Natural killer cell (primary cell): ENCODE measurements at regions not wholly inside any gene's neighbourhood (a gene's known extent, or its start where the extent isn't known, plus 50 kb on each side); places are given as distances from the start of the nearest gene placed in this dataset.
"Not testable (repeated sequence)": the region's sequence is repeated elsewhere in the genome, so short reads cannot be mapped to it uniquely, and the experiment has no call there.

ENCODE experiments used
- ATAC-seq, 3 donors: fragments of 150-1000 bp in 2 of 3; fragments of 200-7000 bp in 1 of 3; cut with Tn5 transposase; 1 replicate in 1 of 3; 2 replicates in 2 of 3; pipeline ENCODE4 v1.10.0; 2021; ENCODE audit warnings: mild to moderate bottlenecking in 2 of 3, moderate library complexity in 2 of 3
- DNase-seq, 2 donors: peaks; one replicate each; pipeline versions ENCODE4 v3.0.0 to v3.0.0-alpha.2; 2013 to 2021; ENCODE audit warnings: mixed read lengths in 1 of 2
- H3K27ac ChIP-seq: one replicate; pipeline ENCODE4 v1.5.1; 2013; ENCODE audit warnings: mild to moderate bottlenecking, low read length
- H3K27me3 ChIP-seq: one replicate; pipeline ENCODE4 v1.6.1; 2013; ENCODE audit warnings: low read length; ENCODE audit not compliant: control insufficient read depth, insufficient read depth
- H3K36me3 ChIP-seq: one replicate; pipeline ENCODE4 v1.6.1; 2013; ENCODE audit warnings: low read length; ENCODE audit not compliant: control insufficient read depth, insufficient read depth
- H3K4me1 ChIP-seq: one replicate; pipeline ENCODE4 v1.6.1; 2013; ENCODE audit warnings: low read length; ENCODE audit not compliant: control insufficient read depth, insufficient read depth
- H3K4me3 ChIP-seq: one replicate; pipeline ENCODE4 v1.5.1; 2013; ENCODE audit warnings: low read length
- H3K9me3 ChIP-seq: one replicate; pipeline ENCODE4 v1.6.1; 2013; ENCODE audit warnings: low read length; ENCODE audit not compliant: control insufficient read depth, insufficient read depth
- H3K27ac Mint-ChIP-seq, 2 donors: one replicate each; pipeline ENCODE4 v1.8.0; 2022; ENCODE audit warnings: mild to moderate bottlenecking in 2 of 2, mixed read lengths in 2 of 2, moderate library complexity in 1 of 2
- H3K27me3 Mint-ChIP-seq, 2 donors: one replicate each; pipeline ENCODE4 v1.8.0; 2022; ENCODE audit warnings: low read depth in 2 of 2, mixed read lengths in 2 of 2
- H3K36me3 Mint-ChIP-seq: one replicate; pipeline ENCODE4 v1.8.0; 2022; ENCODE audit warnings: mixed read lengths
- H3K4me1 Mint-ChIP-seq, 2 donors: one replicate each; pipeline ENCODE4 v1.8.0; 2022; ENCODE audit warnings: mixed read lengths in 2 of 2
- H3K4me3 Mint-ChIP-seq: one replicate; pipeline ENCODE4 v1.8.0; 2022; ENCODE audit warnings: mild to moderate bottlenecking, moderate library complexity, mixed read lengths
- H3K9me3 Mint-ChIP-seq, 2 donors: one replicate each; pipeline ENCODE4 v1.8.0; 2022; ENCODE audit warnings: mixed read lengths in 2 of 2
- WGBS: methylation state at CpG from one replicate; pipeline ENCODE4 v1.1.7; 2013; ENCODE audit warnings: missing lambda C conversion rate; ENCODE audit not compliant: insufficient coverage; 5-methylcytosine and 5-hydroxymethylcytosine counted together
- intact Hi-C: fragments of 100-400 bp; cut with micrococcal nuclease; formaldehyde crosslinking; loops from one replicate; pipeline ENCODE4 v1.14.2; 2022
- TF ChIP-seq, protein P1 (sequence below): fragments of 200-600 bp; IDR thresholded peaks from one replicate; pipeline ENCODE4 v1.8.0; 2022; ENCODE audit warnings: antibody characterized with exemption

- peaks cover 11% of the 10 kb centered on the region for H3K4me1 ChIP-seq
- peak overlapping the region; percentile 21 to 100 for H3K27ac Mint-ChIP-seq
- H3K27me3 Mint-ChIP-seq = no peaks in the 10 kb centered on the region
- H3K36me3 ChIP-seq = no peaks in the 10 kb centered on the region
- no peaks in the 10 kb centered on the region for H3K9me3 ChIP-seq
- TF ChIP-seq, protein P1, sequence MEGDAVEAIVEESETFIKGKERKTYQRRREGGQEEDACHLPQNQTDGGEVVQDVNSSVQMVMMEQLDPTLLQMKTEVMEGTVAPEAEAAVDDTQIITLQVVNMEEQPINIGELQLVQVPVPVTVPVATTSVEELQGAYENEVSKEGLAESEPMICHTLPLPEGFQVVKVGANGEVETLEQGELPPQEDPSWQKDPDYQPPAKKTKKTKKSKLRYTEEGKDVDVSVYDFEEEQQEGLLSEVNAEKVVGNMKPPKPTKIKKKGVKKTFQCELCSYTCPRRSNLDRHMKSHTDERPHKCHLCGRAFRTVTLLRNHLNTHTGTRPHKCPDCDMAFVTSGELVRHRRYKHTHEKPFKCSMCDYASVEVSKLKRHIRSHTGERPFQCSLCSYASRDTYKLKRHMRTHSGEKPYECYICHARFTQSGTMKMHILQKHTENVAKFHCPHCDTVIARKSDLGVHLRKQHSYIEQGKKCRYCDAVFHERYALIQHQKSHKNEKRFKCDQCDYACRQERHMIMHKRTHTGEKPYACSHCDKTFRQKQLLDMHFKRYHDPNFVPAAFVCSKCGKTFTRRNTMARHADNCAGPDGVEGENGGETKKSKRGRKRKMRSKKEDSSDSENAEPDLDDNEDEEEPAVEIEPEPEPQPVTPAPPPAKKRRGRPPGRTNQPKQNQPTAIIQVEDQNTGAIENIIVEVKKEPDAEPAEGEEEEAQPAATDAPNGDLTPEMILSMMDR = no peak
- ATAC-seq (no peak), DNase-seq (no peak)
- peaks cover 12 to 50% of the 10 kb centered on the region in 2 donors for H3K4me1 Mint-ChIP-seq
- 94% methylated on average over 1 of the region's 1 CpG for WGBS
- intact Hi-C loops = loop anchor here (10.0 kb wide), 1 partner anchor 48 kb away; no protein-coding TSS in a partner anchor
- H3K27ac ChIP-seq = no peak overlapping the region
- H3K36me3 Mint-ChIP-seq = no peaks in the 10 kb centered on the region
- H3K4me3 ChIP-seq = no peak overlapping the region
- H3K27me3 ChIP-seq = no peaks in the 10 kb centered on the region
- H3K9me3 Mint-ChIP-seq = no peaks in the 10 kb centered on the region
- peak overlapping the region; percentile 2 for H3K4me3 Mint-ChIP-seq
Measured at GRCh38 chr1:148386617-148387016, 96.5 kb downstream of the PPIAL4G start.

DNA sequence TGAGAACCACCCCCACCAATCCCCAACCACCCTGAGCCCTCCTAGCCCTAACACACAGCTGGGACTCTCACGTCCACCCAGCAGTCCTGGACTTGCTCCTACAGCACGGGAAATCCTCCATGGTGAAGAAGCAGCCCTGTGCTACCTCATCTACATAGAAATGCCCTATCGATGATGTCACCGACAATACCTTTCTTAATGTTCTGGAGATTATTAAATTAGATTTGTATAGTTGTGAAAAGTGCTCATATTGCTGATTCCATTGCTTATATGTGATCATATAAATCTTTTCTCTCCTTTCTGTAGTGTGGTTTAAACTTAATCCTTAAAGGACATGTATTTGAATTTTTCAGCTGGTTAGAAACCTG lies 97.1 kb downstream of the PPIAL4G start:
- H3K4me1 ChIP-seq = peaks cover 11% of the 10 kb centered on the region
- H3K4me3 Mint-ChIP-seq, H3K27ac ChIP-seq, H3K9me3 ChIP-seq, H3K36me3 Mint-ChIP-seq, H3K27me3 ChIP-seq, H3K9me3 Mint-ChIP-seq, H3K4me3 ChIP-seq, H3K27me3 Mint-ChIP-seq, H3K36me3 ChIP-seq, DNase-seq, ATAC-seq: not testable (repeated sequence)
- Mint-ChIP-seq H3K4me1 (peaks cover 12 to 50% of the 10 kb centered on the region in 2 donors), H3K27ac (peak overlapping the region; percentile 21 to 100)
- WGBS = 96% methylated on average over 2 of the region's 4 CpGs
- intact Hi-C loops = loop anchor here (10.0 kb wide), 1 partner anchor 49 kb away; no protein-coding TSS in a partner anchor

DNA sequence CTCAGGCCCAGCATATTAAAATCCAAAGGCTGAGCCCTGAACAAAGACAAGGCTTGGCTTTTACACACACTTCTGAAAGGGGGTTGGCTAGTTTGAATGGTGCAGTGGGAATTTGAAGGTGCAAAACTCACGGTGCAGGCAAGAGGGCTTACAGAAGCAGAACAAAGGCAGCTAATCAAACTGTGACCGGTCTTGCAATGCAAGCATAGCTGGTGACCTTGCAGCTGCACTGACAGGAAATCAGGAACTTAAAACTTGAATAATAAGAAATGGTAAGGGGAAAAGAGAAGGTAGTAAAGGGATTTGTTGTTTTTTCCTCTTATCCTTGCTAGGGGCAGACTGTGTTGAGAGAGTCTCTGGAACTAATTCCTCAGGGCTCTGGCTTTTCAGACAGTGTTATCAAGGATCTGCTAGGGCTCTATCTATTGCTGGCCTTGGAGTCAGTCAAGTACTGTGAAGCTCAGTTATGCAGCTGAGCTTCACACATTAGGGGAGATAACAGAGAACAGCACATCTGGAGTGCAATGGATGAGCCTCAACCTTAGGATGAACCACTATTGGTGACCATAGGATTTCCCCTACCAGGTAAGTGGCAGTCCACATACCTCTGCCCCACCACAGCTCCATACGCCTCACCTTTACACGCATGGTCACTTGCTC lies 97.6 kb downstream of the PPIAL4G start:
- DNase-seq (no peak), ATAC-seq (no peak)
- H3K9me3 ChIP-seq = no peaks in the 10 kb centered on the region
- no peak overlapping the region for H3K4me3 Mint-ChIP-seq
- H3K27ac Mint-ChIP-seq = peak overlapping the region; percentile 12 to 100
- intact Hi-C loops = loop anchor here (10.0 kb wide), 1 partner anchor 49 kb away; no protein-coding TSS in a partner anchor
- peaks cover 12 to 50% of the 10 kb centered on the region in 2 donors for H3K4me1 Mint-ChIP-seq
- WGBS = 73% methylated on average over 4 of the region's 4 CpGs
- H3K4me3 ChIP-seq = no peak overlapping the region
- peaks cover 11% of the 10 kb centered on the region for H3K4me1 ChIP-seq
- no peaks in the 10 kb centered on the region for H3K36me3 Mint-ChIP-seq
- H3K27me3 ChIP-seq = no peaks in the 10 kb centered on the region
- H3K27ac ChIP-seq = no peak overlapping the region
- no peaks in the 10 kb centered on the region for H3K9me3 Mint-ChIP-seq
- H3K27me3 Mint-ChIP-seq = no peaks in the 10 kb centered on the region
- TF ChIP-seq, protein P1 = no peak
- no peaks in the 10 kb centered on the region for H3K36me3 ChIP-seq

DNA sequence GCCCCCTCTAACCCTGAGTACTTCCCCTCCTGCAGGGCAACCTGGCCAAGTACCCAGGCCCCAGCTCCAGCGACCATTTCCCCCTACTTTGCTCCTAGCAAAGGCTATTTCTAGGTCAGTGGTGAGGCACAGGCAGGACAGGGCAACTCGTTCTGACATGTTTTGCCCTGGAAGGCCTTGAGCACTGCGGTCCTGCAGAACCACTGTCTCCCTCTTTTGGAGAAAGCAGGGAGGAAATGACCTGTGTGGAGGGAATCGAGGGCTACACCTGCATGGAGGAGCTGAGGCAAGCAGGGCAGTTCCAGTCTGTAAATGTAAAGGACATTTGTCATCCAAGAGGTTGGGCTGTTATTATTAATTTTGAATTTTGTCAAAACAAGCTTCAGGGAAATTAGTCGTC lies 99.1 kb downstream of the PPIAL4G start:
- no peaks in the 10 kb centered on the region for H3K27me3 ChIP-seq
- no peak overlapping the region for H3K4me3 ChIP-seq
- intact Hi-C loops = loop anchor here (10.0 kb wide), 1 partner anchor 51 kb away; no protein-coding TSS in a partner anchor
- DNase-seq (no peak), ATAC-seq (no peak)
- Mint-ChIP-seq H3K27me3 (no peaks in the 10 kb centered on the region), H3K27ac (no peak overlapping the region), H3K4me1 (peaks cover 11 to 49% of the 10 kb centered on the region in 2 donors), H3K4me3 (no peak overlapping the region), H3K36me3 (no peaks in the 10 kb centered on the region), H3K9me3 (no peaks in the 10 kb centered on the region)
- H3K4me1 ChIP-seq = peaks cover 11% of the 10 kb centered on the region
- TF ChIP-seq, protein P1 = no peak
- no peaks in the 10 kb centered on the region for H3K36me3 ChIP-seq
- 88% methylated on average over 5 of the region's 5 CpGs for WGBS
- no peaks in the 10 kb centered on the region for H3K9me3 ChIP-seq
- no peak overlapping the region for H3K27ac ChIP-seq
